Breast epithelium (tissue), 4 donors: ENCODE measurements at regions not wholly inside any gene's neighbourhood (a gene's known extent, or its start where the extent isn't known, plus 50 kb on each side); places are given as distances from the start of the nearest gene placed in this dataset.

ENCODE experiments used
- DNase-seq, 2 donors: peaks; one replicate each; pipeline ENCODE4 v3.0.0-alpha.2; 2019; ENCODE audit warnings: low spot score in 2 of 2
- H3K27ac ChIP-seq, 2 donors: fragments of 200-600 bp; sonication (generic) in 1 of 2; one replicate each; pipeline ENCODE4 v1.5.1; 2016 to 2019; ENCODE audit warnings: mild to moderate bottlenecking in 1 of 2
- H3K27me3 ChIP-seq, 2 donors: fragments of 200-600 bp; sonication (generic) in 1 of 2; one replicate each; pipeline versions ENCODE4 v1.5.1 to v1.6.0; 2017 to 2019; ENCODE audit warnings: control low read depth in 1 of 2, mild to moderate bottlenecking in 1 of 2
- H3K36me3 ChIP-seq: fragments of 200-600 bp; one replicate; pipeline ENCODE4 v1.5.1; 2019
- H3K4me1 ChIP-seq, 2 donors: fragments of 200-600 bp; sonication (generic); one replicate each; pipeline ENCODE4 v1.5.1; 2016 to 2019; ENCODE audit warnings: control low read depth in 1 of 2
- H3K4me3 ChIP-seq, 3 donors: fragments of 200-600 bp; sonication (generic); 1 replicate in 2 of 3; 2 replicates in 1 of 3; pipeline ENCODE4 v1.5.1; 2016 to 2019; ENCODE audit warnings: mild to moderate bottlenecking in 3 of 3, moderate library complexity in 2 of 3
- H3K9me3 ChIP-seq, 2 donors: fragments of 200-600 bp; sonication (generic) in 1 of 2; one replicate each; pipeline ENCODE4 v1.5.1; 2016 to 2019; ENCODE audit warnings: control low read depth in 1 of 2
- POLR2A ChIP-seq: fragments of 450-650 bp; IDR thresholded peaks from one replicate; pipeline ENCODE4 v1.6.1; 2016; ENCODE audit warnings: antibody characterized with exemption, mild to moderate bottlenecking, moderate library complexity
- POLR2AphosphoS5 ChIP-seq, 3 donors: sonication (generic); formaldehyde crosslinking; IDR thresholded peaks; one replicate each; pipeline ENCODE4 v1.6.1; 2017; ENCODE audit warnings: antibody characterized with exemption in 3 of 3
- intact Hi-C: fragments of 100-400 bp; cut with DNase I; formaldehyde crosslinking; loops from one replicate; pipeline ENCODE4 v1.15.1; 2023; ENCODE audit warnings: low total_unique reads
- TF ChIP-seq, protein P1 (sequence below), 3 donors: fragments of 450-650 bp; IDR thresholded peaks; one replicate each; pipeline ENCODE4 v1.5.1; 2016 to 2017; ENCODE audit warnings: antibody characterized with exemption in 3 of 3, mild to moderate bottlenecking in 3 of 3, moderate library complexity in 3 of 3

DNA sequence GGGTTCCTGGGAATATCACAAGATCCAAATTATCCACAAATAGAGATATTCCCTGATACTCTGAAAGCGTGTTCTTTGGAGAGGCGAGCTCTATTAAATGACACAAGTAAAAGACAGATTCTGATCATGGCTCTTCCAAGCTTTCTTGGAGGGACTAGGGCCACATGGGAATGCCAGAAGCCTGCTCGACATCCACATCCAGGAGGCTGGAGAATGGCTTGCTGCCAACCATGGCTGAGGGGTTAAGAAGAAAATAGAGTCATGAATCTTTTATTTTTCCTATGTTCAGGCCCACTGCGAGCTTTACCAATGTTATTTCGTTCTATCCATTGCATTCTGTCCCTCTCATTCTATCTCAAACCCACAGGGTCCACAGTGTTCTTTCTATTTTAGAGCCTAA is 1018.0 kb upstream of the CELF2 start:
- H3K9me3 ChIP-seq: no peaks in the 10 kb centered on the region
- no peaks in the 10 kb centered on the region for H3K27me3 ChIP-seq
- DNase-seq: no peak
- TF ChIP-seq, protein P1, sequence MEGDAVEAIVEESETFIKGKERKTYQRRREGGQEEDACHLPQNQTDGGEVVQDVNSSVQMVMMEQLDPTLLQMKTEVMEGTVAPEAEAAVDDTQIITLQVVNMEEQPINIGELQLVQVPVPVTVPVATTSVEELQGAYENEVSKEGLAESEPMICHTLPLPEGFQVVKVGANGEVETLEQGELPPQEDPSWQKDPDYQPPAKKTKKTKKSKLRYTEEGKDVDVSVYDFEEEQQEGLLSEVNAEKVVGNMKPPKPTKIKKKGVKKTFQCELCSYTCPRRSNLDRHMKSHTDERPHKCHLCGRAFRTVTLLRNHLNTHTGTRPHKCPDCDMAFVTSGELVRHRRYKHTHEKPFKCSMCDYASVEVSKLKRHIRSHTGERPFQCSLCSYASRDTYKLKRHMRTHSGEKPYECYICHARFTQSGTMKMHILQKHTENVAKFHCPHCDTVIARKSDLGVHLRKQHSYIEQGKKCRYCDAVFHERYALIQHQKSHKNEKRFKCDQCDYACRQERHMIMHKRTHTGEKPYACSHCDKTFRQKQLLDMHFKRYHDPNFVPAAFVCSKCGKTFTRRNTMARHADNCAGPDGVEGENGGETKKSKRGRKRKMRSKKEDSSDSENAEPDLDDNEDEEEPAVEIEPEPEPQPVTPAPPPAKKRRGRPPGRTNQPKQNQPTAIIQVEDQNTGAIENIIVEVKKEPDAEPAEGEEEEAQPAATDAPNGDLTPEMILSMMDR (IDR thresholded peaks at IDR 0.05): no peak
- TF ChIP-seq POLR2A (no peak), POLR2AphosphoS5 (IDR thresholded peaks at IDR 0.05) (no peak)
- intact Hi-C loops: loop anchor here (10.0 kb wide), 1 partner anchor 1845 kb away; no protein-coding TSS in a partner anchor
- no peak overlapping the region for H3K4me3 ChIP-seq
- no peaks in the 10 kb centered on the region for H3K36me3 ChIP-seq
- no peaks in the 10 kb centered on the region for H3K4me1 ChIP-seq
- H3K27ac ChIP-seq: no peak overlapping the region

GRCh38 chr10:10007957-10008356 is 1009.7 kb upstream of the CELF2 start:
- TF ChIP-seq POLR2A (no peak), POLR2AphosphoS5 (IDR thresholded peaks at IDR 0.05) (no peak)
- TF ChIP-seq, protein P1 (IDR thresholded peaks at IDR 0.05): no peak
- no peak for DNase-seq
- Histone ChIP-seq H3K27ac (no peak overlapping the region), H3K4me1 (no peaks in the 10 kb centered on the region), H3K9me3 (no peaks in the 10 kb centered on the region), H3K36me3 (no peaks in the 10 kb centered on the region), H3K27me3 (no peaks in the 10 kb centered on the region), H3K4me3 (no peak overlapping the region)
- intact Hi-C loops: no loop called here

- Histone ChIP-seq H3K4me3 (no peak overlapping the region), H3K27ac (no peak overlapping the region), H3K27me3 (no peaks in the 10 kb centered on the region), H3K4me1 (no peaks in the 10 kb centered on the region), H3K36me3 (no peaks in the 10 kb centered on the region), H3K9me3 (no peaks in the 10 kb centered on the region)
- no peak for DNase-seq
- no peak for TF ChIP-seq POLR2AphosphoS5 (IDR thresholded peaks at IDR 0.05)
- TF ChIP-seq, protein P1 (IDR thresholded peaks at IDR 0.05): no peak
- no peak for TF ChIP-seq POLR2A
- intact Hi-C loops: no loop called here
These were observed 1007.3 kb upstream of the CELF2 start for GRCh38 chr10:10010397-10010796.

GRCh38 chr10:10014846-10015245 is 1002.8 kb upstream of the CELF2 start:
- Histone ChIP-seq H3K27me3 (no peaks in the 10 kb centered on the region), H3K27ac (no peak overlapping the region), H3K9me3 (no peaks in the 10 kb centered on the region), H3K4me1 (no peaks in the 10 kb centered on the region), H3K36me3 (no peaks in the 10 kb centered on the region), H3K4me3 (no peak overlapping the region)
- intact Hi-C loops: no loop called here
- no peak for DNase-seq
- TF ChIP-seq POLR2AphosphoS5 (IDR thresholded peaks at IDR 0.05): no peak
- TF ChIP-seq, protein P1 (IDR thresholded peaks at IDR 0.05): no peak

- no peak overlapping the region for H3K4me3 ChIP-seq
- no peak overlapping the region for H3K27ac ChIP-seq
- intact Hi-C loops: no loop called here
- no peaks in the 10 kb centered on the region for H3K36me3 ChIP-seq
- no peak for DNase-seq
- H3K9me3 ChIP-seq: no peaks in the 10 kb centered on the region
- H3K4me1 ChIP-seq: no peaks in the 10 kb centered on the region
- H3K27me3 ChIP-seq: no peaks in the 10 kb centered on the region
- TF ChIP-seq POLR2AphosphoS5 (IDR thresholded peaks at IDR 0.05) (no peak), POLR2A (no peak)
- TF ChIP-seq, protein P1 (IDR thresholded peaks at IDR 0.05): no peak
These were observed 1000.0 kb upstream of the CELF2 start for GRCh38 chr10:10017716-10018115.
